Activated CD4-positive, alpha-beta T cell treated with anti-CD3 and anti-CD28 coated beads, Interleukin-2, amount 10 ng/mL, durations not matched to agents 7 days and 5 days (primary cell): ENCODE measurements at regions not wholly inside any gene's neighbourhood (a gene's known extent, or its start where the extent isn't known, plus 50 kb on each side); places are given as distances from the start of the nearest gene placed in this dataset.

Experiments
- CTCF ChIA-PET: fragments of 350-600 bp; sonication (Branson Sonifier 250); formaldehyde crosslinking; loops from one replicate; lab custom pipeline; 2021; ENCODE audit warnings: antibody characterized with exemption; lab: Charles Lee
- POLR2A ChIA-PET: fragments of 350-600 bp; sonication (Branson Sonifier 250); formaldehyde crosslinking; loops from one replicate; lab custom pipeline; 2021; ENCODE audit warnings: antibody characterized with exemption; lab: Charles Lee
- DNase-seq: peaks from one replicate; pipeline ENCODE4 v3.0.0-alpha.2; 2020
- H3K27ac Mint-ChIP-seq: one replicate; pipeline ENCODE4 v1.8.0; 2021; ENCODE audit warnings: mild to moderate bottlenecking, moderate library complexity, mixed read lengths
- H3K27me3 Mint-ChIP-seq: one replicate; pipeline ENCODE4 v1.8.0; 2021; ENCODE audit warnings: mixed read lengths
- H3K36me3 Mint-ChIP-seq: one replicate; pipeline ENCODE4 v1.8.0; 2021; ENCODE audit warnings: low read depth, mixed read lengths
- H3K4me1 Mint-ChIP-seq: one replicate; pipeline ENCODE4 v1.8.0; 2021; ENCODE audit warnings: mixed read lengths
- H3K4me3 Mint-ChIP-seq: one replicate; pipeline ENCODE4 v1.8.0; 2021; ENCODE audit warnings: mild to moderate bottlenecking, moderate library complexity, mixed read lengths
- H3K9me3 Mint-ChIP-seq: one replicate; pipeline ENCODE4 v1.8.0; 2021; ENCODE audit warnings: mixed read lengths

DNA sequence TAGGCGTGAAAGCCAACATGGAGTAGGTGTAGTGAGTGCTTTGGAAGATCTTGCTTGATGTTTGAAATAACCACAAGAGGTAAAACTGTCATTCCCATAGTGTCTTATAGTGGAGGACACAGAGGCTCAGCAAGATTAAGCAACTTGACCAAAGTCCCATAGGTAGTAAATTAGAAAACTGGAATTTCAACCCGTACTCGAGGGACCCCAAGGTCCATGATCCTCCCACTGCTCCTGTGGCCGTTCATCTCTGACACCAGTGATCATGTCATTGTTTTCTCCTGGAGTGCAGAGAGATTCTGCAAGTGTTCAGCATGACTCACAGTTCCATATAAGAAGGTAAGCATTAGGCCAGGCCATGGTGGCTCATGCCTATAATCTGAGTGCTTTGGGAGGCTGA is 126.9 kb downstream of the FGF9 start:
- no peaks in the 10 kb centered on the region for H3K36me3 Mint-ChIP-seq
- ChIA-PET POLR2A (no interaction called here), CTCF (no interaction called here)
- no peak overlapping the region for H3K4me3 Mint-ChIP-seq
- H3K4me1 Mint-ChIP-seq, result no peaks in the 10 kb centered on the region
- DNase-seq, result no peak
- no peaks in the 10 kb centered on the region for H3K9me3 Mint-ChIP-seq
- H3K27ac Mint-ChIP-seq, result no peak overlapping the region
- H3K27me3 Mint-ChIP-seq, result no peaks in the 10 kb centered on the region

DNA sequence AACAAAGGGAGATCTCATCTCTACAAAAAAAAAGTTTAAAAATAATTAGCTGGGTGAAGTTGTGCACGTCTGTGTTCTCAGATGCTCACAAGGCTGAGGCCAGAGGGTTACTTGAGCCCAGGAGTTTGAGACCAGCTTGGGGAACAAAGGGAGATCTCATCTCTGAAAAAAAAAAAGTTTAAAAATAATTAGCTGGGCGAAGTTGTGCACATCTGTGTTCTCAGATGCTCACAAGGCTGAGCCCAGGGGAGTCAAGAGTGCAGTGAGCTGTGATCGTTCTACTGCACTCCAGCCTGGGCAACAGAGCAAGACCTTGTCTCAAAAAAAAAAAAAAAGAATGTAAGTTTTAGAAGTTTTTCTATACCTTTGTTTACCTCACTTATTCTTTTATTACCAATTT is 127.3 kb downstream of the FGF9 start:
- Mint-ChIP-seq H3K36me3 (no peaks in the 10 kb centered on the region), H3K4me1 (no peaks in the 10 kb centered on the region), H3K27ac (no peak overlapping the region), H3K9me3 (no peaks in the 10 kb centered on the region), H3K4me3 (no peak overlapping the region), H3K27me3 (no peaks in the 10 kb centered on the region)
- POLR2A ChIA-PET, result no interaction called here
- no peak for DNase-seq
- CTCF ChIA-PET, result no interaction called here

DNA sequence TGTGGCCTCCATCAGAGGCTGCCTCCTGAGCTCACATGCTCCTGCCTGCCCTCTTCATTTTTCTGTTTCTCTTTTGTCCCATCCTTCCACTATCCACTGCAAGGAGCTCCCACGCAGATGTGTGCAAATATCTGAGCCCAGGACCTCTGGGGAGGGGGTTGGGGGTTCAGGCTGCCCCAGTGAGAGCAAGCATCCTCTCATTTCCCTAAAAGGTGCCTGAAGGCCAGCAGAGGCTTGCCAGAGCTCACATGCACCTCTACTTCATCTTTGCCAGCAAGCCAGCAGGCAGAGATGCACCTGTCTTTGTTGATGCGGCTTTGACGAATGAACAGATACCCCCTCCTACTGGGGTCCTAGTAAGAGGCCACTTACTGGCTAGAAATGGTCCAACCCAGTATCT is 128.8 kb downstream of the FGF9 start:
- POLR2A ChIA-PET, result no interaction called here
- CTCF ChIA-PET, result no interaction called here
- no peak overlapping the region for H3K4me3 Mint-ChIP-seq
- no peak overlapping the region for H3K27ac Mint-ChIP-seq
- H3K9me3 Mint-ChIP-seq, result no peaks in the 10 kb centered on the region
- no peak for DNase-seq
- no peaks in the 10 kb centered on the region for H3K4me1 Mint-ChIP-seq
- H3K27me3 Mint-ChIP-seq, result peaks cover 2% of the 10 kb centered on the region
- no peaks in the 10 kb centered on the region for H3K36me3 Mint-ChIP-seq

DNA sequence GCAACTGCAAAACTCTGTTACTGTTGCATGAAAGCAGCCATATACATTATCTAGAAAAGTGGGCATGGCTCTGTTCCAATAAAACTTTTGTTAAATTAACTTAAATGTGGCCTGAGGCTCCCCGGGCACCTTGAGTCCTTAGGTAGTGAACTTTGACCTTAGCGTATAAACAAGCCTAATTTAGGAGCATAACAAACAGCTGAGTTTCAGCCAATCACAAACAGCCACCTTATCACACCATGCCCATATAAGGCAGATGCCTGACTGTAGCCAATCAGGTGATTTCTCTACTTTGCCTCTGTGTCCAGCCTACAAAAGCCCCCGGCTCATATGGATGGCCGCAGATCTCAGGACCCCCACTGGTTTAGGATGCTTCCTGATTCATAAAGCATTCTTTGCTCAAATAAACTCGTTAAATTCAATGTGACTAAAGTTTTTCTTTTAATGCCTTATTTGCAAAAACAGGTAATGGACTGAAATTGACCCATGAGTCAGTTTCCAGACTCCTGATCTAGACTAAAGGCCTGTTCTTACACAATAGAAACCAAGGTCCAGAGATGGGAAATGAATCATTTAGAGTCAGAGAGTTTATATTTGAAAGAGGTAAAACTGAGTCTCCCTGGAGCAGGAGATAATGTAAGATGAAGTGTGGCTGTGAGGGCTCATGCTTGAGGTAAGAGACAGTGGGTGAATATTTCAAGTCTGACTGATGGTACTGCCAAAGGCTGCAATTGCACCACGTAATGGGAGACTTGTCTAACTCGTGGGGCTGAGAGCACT is 130.2 kb downstream of the FGF9 start:
- ChIA-PET POLR2A (no interaction called here), CTCF (no interaction called here)
- Mint-ChIP-seq H3K4me1 (no peaks in the 10 kb centered on the region), H3K4me3 (no peak overlapping the region), H3K27me3 (peaks cover 2% of the 10 kb centered on the region), H3K36me3 (no peaks in the 10 kb centered on the region), H3K27ac (no peak overlapping the region), H3K9me3 (no peaks in the 10 kb centered on the region)
- DNase-seq, result no peak

DNA sequence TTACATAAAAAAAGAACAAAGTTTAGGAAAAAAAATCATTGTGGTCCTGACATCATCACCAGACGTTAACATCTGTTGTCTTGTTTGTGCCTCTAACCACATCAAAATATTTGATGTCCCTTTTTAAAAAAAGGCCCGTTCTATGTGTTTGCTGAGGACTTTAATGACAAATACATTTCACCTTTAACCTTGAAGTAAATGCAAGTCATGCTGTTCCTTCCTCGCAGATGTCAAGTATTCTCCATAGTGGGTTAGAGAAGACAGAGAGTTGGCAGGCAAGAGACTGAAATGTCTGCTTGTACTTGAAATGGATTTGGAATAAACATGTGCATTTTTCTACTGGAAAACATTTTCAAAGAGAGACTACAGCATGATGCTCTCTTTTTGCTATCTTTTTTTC is 134.9 kb downstream of the FGF9 start:
- no peak overlapping the region for H3K4me3 Mint-ChIP-seq
- CTCF ChIA-PET, result no interaction called here
- no peak for DNase-seq
- no peaks in the 10 kb centered on the region for H3K9me3 Mint-ChIP-seq
- POLR2A ChIA-PET, result no interaction called here
- H3K36me3 Mint-ChIP-seq, result no peaks in the 10 kb centered on the region
- no peak overlapping the region for H3K27ac Mint-ChIP-seq
- no peaks in the 10 kb centered on the region for H3K4me1 Mint-ChIP-seq
- peaks cover 4% of the 10 kb centered on the region for H3K27me3 Mint-ChIP-seq

DNA sequence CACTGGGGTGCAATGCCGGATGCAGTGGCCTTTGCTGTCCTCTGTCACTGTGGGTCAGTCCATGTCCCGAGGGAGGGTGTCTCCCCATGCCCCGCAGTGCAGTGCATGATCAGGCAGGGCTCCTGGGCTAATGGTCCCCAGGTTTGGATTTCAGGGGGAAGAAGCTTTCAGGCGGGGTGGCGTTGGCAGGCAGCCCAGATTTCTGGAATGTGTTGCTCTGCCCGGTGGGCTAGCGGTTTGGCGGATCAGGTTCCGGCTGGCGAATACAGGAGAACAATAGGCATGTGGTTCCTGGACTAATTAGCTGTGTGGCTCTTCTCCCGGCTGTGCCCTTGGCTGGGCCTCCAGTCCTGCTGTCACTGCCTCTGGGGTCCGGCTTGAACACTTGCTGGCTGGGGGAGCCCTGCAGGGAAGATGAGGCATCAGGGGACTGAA is 141.3 kb downstream of the FGF9 start:
- ChIA-PET CTCF (no interaction called here), POLR2A (no interaction called here)
- no peaks in the 10 kb centered on the region for H3K4me1 Mint-ChIP-seq
- H3K27ac Mint-ChIP-seq, result no peak overlapping the region
- H3K27me3 Mint-ChIP-seq, result peaks cover 2% of the 10 kb centered on the region
- H3K4me3 Mint-ChIP-seq, result no peak overlapping the region
- no peaks in the 10 kb centered on the region for H3K36me3 Mint-ChIP-seq
- DNase-seq, result no peak
- peaks cover 2% of the 10 kb centered on the region for H3K9me3 Mint-ChIP-seq

DNA sequence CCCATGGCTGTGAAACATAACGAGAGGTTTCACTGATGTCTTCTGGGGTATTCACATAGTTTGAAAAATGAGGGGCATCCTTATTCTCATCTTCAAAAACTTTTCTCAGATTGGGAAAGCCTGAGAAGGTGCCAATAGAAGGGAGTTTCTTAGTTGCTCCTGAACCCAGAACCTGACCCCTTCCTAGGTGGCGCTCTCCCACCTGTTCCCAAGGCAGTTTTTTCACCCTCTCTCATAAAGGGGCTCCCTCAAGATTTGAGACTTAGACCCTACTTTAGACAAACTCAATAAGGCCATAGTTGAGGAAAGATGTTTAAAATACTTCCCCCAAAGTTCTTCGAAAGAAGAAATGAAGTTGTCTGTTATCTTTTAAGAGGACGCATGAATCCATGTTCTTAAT is 142.2 kb downstream of the FGF9 start:
- Mint-ChIP-seq H3K4me1 (no peaks in the 10 kb centered on the region), H3K27ac (no peak overlapping the region), H3K36me3 (no peaks in the 10 kb centered on the region), H3K27me3 (no peaks in the 10 kb centered on the region), H3K9me3 (peaks cover 2% of the 10 kb centered on the region), H3K4me3 (no peak overlapping the region)
- CTCF ChIA-PET, result no interaction called here
- no peak for DNase-seq
- POLR2A ChIA-PET, result no interaction called here

DNA sequence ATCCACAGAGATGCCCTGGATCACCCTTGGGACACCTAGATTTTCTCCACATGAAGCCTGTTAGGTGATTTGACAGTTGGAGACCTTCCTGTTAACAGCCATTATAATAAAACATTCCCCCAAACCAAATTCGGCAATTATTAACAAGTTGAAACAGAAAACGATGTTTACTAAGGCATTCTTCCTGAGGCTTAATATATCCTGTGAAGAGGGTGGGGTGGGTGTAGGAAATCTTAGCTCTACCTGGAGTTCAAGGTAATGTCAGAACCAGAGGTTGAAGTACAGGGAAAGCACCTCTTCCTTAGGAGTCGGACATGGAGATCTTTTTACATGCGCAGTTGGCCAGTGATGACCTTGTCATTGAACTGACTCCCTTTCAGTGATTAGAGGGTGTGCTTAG is 143.0 kb downstream of the FGF9 start:
- POLR2A ChIA-PET, result no interaction called here
- Mint-ChIP-seq H3K36me3 (no peaks in the 10 kb centered on the region), H3K27ac (no peak overlapping the region), H3K4me1 (no peaks in the 10 kb centered on the region), H3K4me3 (no peak overlapping the region), H3K9me3 (peaks cover 2% of the 10 kb centered on the region), H3K27me3 (no peaks in the 10 kb centered on the region)
- CTCF ChIA-PET, result no interaction called here
- no peak for DNase-seq

DNA sequence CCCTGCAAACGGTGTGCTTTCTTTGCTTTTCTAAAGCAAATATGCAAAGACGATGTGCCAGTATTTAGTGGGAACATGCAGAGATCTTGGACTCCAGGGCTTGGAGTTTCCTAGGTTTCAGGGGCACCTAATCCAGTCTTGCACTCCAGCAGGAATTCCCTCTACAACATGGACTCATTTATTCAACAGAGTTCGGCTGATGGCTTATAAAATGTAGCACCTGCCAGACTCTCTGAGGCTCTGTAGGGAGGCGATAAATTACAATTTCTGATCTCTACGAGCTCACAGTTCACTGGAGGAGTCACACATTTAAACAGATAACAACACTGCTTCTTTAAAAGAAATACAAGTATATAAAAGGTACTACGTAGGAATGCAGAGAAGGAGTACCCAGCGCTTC is 143.7 kb downstream of the FGF9 start:
- no peak overlapping the region for H3K27ac Mint-ChIP-seq
- ChIA-PET POLR2A (no interaction called here), CTCF (no interaction called here)
- no peaks in the 10 kb centered on the region for H3K27me3 Mint-ChIP-seq
- H3K9me3 Mint-ChIP-seq, result peaks cover 2% of the 10 kb centered on the region
- no peak overlapping the region for H3K4me3 Mint-ChIP-seq
- H3K4me1 Mint-ChIP-seq, result no peaks in the 10 kb centered on the region
- H3K36me3 Mint-ChIP-seq, result no peaks in the 10 kb centered on the region
- DNase-seq, result no peak

DNA sequence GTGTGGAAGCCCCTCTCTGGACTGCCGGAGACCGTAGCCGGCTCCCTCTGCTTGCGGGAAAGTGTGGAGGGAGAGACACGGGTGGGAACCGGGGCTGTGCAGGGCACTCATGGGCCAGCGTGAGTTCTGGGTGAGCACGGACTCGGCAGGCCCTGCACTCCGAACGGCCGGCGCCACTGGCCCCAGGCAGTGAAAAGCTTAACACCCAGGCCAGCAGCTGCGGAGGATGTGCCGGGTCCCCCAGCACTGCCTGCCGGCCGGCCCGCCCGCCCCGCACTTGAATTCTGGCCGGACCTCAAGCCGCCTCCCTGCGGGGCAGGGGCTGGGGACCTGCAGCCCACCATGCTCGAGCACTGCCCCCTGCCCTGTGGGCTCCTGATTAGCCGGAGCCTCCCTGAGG is 147.0 kb downstream of the FGF9 start:
- no peak overlapping the region for H3K27ac Mint-ChIP-seq
- CTCF ChIA-PET, result no interaction called here
- peaks cover 2% of the 10 kb centered on the region for H3K9me3 Mint-ChIP-seq
- DNase-seq, result no peak
- POLR2A ChIA-PET, result no interaction called here
- H3K4me3 Mint-ChIP-seq, result no peak overlapping the region
- H3K36me3 Mint-ChIP-seq, result no peaks in the 10 kb centered on the region
- no peaks in the 10 kb centered on the region for H3K27me3 Mint-ChIP-seq
- no peaks in the 10 kb centered on the region for H3K4me1 Mint-ChIP-seq

DNA sequence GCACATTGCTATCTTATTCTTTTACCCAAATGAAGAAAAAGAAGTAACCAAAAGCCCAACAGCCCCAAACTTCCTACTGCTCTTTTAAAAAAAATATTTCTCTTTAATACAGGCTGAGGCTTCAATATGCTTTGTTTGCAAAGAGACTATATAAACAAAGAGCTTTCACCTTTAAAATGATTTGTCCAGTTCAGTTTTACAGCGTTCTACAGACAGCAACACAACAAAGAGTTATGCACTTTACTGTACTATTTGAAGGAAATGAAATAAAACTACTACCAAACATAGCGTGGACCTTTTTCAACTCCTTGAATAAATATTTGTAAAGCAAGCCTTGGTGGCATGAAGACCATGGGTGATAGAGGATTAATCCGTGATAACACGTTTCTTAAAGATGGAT is 151.2 kb downstream of the FGF9 start:
- POLR2A ChIA-PET, result no interaction called here

DNA sequence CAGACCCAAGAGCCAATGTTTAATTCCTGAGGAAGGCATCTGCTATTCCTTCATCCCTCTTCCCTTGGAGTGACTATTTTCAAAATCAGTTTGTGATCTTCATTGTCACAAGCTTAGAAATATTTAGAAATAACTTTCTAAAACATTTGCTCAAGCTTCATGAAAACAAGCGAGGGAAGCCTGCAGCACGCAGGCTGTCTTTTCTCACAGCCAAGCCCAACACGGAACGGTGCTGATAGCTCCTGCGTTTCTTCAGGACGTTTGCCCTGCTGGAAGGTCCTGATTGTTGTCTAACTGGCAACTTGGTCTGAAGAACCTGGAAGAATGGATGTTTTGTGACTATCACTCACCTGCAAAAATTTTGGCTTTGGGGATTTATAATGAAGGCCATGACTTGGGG is 152.5 kb downstream of the FGF9 start:
- DNase-seq, result no peak
- H3K27ac Mint-ChIP-seq, result no peak overlapping the region
- peaks cover 2% of the 10 kb centered on the region for H3K4me1 Mint-ChIP-seq
- H3K27me3 Mint-ChIP-seq, result no peaks in the 10 kb centered on the region
- no peak overlapping the region for H3K4me3 Mint-ChIP-seq
- no peaks in the 10 kb centered on the region for H3K36me3 Mint-ChIP-seq
- H3K9me3 Mint-ChIP-seq, result no peaks in the 10 kb centered on the region
- CTCF ChIA-PET, result no interaction called here
- POLR2A ChIA-PET, result no interaction called here

More for the DNA sequence above, 151.2 kb downstream of the FGF9 start:
- peaks cover 2% of the 10 kb centered on the region for H3K4me1 Mint-ChIP-seq
- CTCF ChIA-PET, result no interaction called here
- no peaks in the 10 kb centered on the region for H3K36me3 Mint-ChIP-seq
- H3K27ac Mint-ChIP-seq, result no peak overlapping the region
- no peaks in the 10 kb centered on the region for H3K9me3 Mint-ChIP-seq
- H3K4me3 Mint-ChIP-seq, result no peak overlapping the region
- no peaks in the 10 kb centered on the region for H3K27me3 Mint-ChIP-seq
- no peak for DNase-seq

DNA sequence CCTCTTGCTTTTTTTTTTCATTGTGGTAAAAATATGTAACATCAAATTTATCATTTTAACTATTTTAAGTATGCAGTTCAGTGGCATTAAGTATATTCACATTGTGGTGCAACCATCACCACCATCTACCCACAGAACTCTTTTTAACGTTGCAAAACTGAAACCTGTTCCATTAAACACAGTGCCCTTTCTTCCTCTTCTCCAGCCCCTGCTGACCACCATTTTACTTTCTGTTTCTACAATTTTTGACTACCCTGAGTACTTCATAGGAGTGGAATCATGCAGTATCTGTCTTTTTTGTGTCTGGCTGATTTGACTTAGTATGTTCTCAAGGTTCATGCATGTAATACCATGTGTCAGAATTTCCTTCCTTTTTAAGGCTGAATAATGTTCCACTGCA is 153.1 kb downstream of the FGF9 start:
- Mint-ChIP-seq H3K4me1 (peaks cover 2% of the 10 kb centered on the region), H3K4me3 (no peak overlapping the region), H3K27ac (no peak overlapping the region), H3K36me3 (no peaks in the 10 kb centered on the region), H3K9me3 (no peaks in the 10 kb centered on the region), H3K27me3 (no peaks in the 10 kb centered on the region)
- no peak for DNase-seq
- ChIA-PET POLR2A (no interaction called here), CTCF (no interaction called here)

DNA sequence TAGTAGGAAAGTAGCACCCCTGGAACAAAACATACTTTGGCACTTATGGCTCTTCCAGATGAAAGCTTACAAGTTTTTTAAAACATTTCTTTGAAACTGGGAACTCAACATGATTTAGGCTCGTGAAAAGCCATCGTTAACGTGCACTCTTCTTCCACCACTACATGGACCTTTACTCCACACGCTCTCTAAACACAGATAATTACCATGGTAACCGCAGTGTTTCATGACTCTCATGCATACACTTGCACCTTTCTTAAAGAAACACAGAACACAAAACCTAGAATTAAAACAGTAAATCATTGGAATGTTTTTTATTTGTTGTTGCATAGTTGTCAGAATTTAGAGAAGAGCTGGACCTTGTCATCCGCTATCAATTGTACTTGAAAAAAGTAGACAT is 154.3 kb downstream of the FGF9 start:
- CTCF ChIA-PET, result no interaction called here
- no peaks in the 10 kb centered on the region for H3K27me3 Mint-ChIP-seq
- no peaks in the 10 kb centered on the region for H3K9me3 Mint-ChIP-seq
- no peak overlapping the region for H3K27ac Mint-ChIP-seq
- peaks cover 2% of the 10 kb centered on the region for H3K4me1 Mint-ChIP-seq
- POLR2A ChIA-PET, result no interaction called here
- DNase-seq, result no peak
- H3K36me3 Mint-ChIP-seq, result no peaks in the 10 kb centered on the region
- no peak overlapping the region for H3K4me3 Mint-ChIP-seq
